ENCODE measurements at regions not wholly inside any gene's neighbourhood (a gene's known extent, or its start where the extent isn't known, plus 50 kb on each side); places are given as distances from the start of the nearest gene placed in this dataset.
A peak's percentile ranks its signal among the peaks of the same experiment; 100 is the strongest.

GRCh38 chr21:36605426-36605825 is 93.5 kb upstream of the SIM2 start:
- Histone ChIP-seq H3K27me3 (replicated peaks; ENCODE audit: insufficient read depth) (no peaks in the 10 kb centered on the region), H3K4me1 (replicated peaks) (no peaks in the 10 kb centered on the region), H3K4me3 (no peak overlapping the region), H3K36me3 (no peaks in the 10 kb centered on the region), H3K9me3 (no peaks in the 10 kb centered on the region), H3K27ac (no peak overlapping the region)
- intact Hi-C loops (cut with DNase I) = no loop called here
- no peak for TF ChIP-seq CTCF (IDR thresholded peaks at IDR 0.05)
- TF ChIP-seq POLR2A (IDR thresholded peaks at IDR 0.05) = no peak
- no peak for TF ChIP-seq POLR2AphosphoS5 (IDR thresholded peaks at IDR 0.05)
- 77% methylated on average over 8 of the region's 8 CpGs for WGBS
- DNase-seq (ENCODE audit: low spot score) = no peak

- Histone ChIP-seq H3K4me1 (replicated peaks) (peaks cover 6% of the 10 kb centered on the region), H3K4me3 (no peak overlapping the region), H3K9me3 (no peaks in the 10 kb centered on the region), H3K36me3 (no peaks in the 10 kb centered on the region), H3K27ac (no peak overlapping the region), H3K27me3 (replicated peaks; ENCODE audit: insufficient read depth) (no peaks in the 10 kb centered on the region)
- intact Hi-C loops (cut with DNase I) = no loop called here
- TF ChIP-seq POLR2AphosphoS5 (IDR thresholded peaks at IDR 0.05) (no peak), CTCF (IDR thresholded peaks at IDR 0.05) (no peak), POLR2A (IDR thresholded peaks at IDR 0.05) (no peak)
- WGBS = 75% methylated on average over 19 of the region's 19 CpGs
- no peak for DNase-seq (ENCODE audit: low spot score)
Measured at GRCh38 chr21:36606287-36606982, 92.5 kb upstream of the SIM2 start.

- Histone ChIP-seq H3K4me3 (no peak overlapping the region), H3K36me3 (no peaks in the 10 kb centered on the region), H3K27ac (peak overlapping the region in 1 of 2 donors; percentile 52), H3K27me3 (replicated peaks; ENCODE audit: insufficient read depth) (no peaks in the 10 kb centered on the region), H3K9me3 (no peaks in the 10 kb centered on the region), H3K4me1 (replicated peaks) (peaks cover 7% of the 10 kb centered on the region)
- no peak for DNase-seq (ENCODE audit: low spot score)
- WGBS = 89% methylated on average over 6 of the region's 6 CpGs
- intact Hi-C loops (cut with DNase I) = no loop called here
- TF ChIP-seq POLR2A (IDR thresholded peaks at IDR 0.05) (no peak), POLR2AphosphoS5 (IDR thresholded peaks at IDR 0.05) (no peak), CTCF (IDR thresholded peaks at IDR 0.05) (no peak)
Measured at GRCh38 chr21:36606983-36607325, 92.0 kb upstream of the SIM2 start.

- 42% methylated on average over 8 of the region's 8 CpGs for WGBS
- DNase-seq (ENCODE audit: low spot score) = no peak
- Histone ChIP-seq H3K4me3 (no peak overlapping the region), H3K27ac (peak overlapping the region in 1 of 2 donors; percentile 52), H3K27me3 (replicated peaks; ENCODE audit: insufficient read depth) (no peaks in the 10 kb centered on the region), H3K4me1 (replicated peaks) (peaks cover 7% of the 10 kb centered on the region), H3K9me3 (no peaks in the 10 kb centered on the region), H3K36me3 (no peaks in the 10 kb centered on the region)
- intact Hi-C loops (cut with DNase I) = no loop called here
- no peak for TF ChIP-seq POLR2AphosphoS5 (IDR thresholded peaks at IDR 0.05)
- TF ChIP-seq CTCF (IDR thresholded peaks at IDR 0.05) = no peak
- no peak for TF ChIP-seq POLR2A (IDR thresholded peaks at IDR 0.05)
Measured at GRCh38 chr21:36608041-36608896, 90.6 kb upstream of the SIM2 start.

- no peak for DNase-seq (ENCODE audit: low spot score)
- no peak for TF ChIP-seq POLR2AphosphoS5 (IDR thresholded peaks at IDR 0.05)
- TF ChIP-seq POLR2A (IDR thresholded peaks at IDR 0.05) = no peak
- no peak for TF ChIP-seq CTCF (IDR thresholded peaks at IDR 0.05)
- Histone ChIP-seq H3K9me3 (no peaks in the 10 kb centered on the region), H3K36me3 (no peaks in the 10 kb centered on the region), H3K4me1 (replicated peaks) (peaks cover 7% of the 10 kb centered on the region), H3K27ac (peak overlapping the region in 1 of 2 donors; percentile 52), H3K4me3 (no peak overlapping the region), H3K27me3 (replicated peaks; ENCODE audit: insufficient read depth) (no peaks in the 10 kb centered on the region)
- intact Hi-C loops (cut with DNase I) = no loop called here
- 81% methylated on average over 1 of the region's 1 CpG for WGBS
Measured at GRCh38 chr21:36608897-36609225, 90.1 kb upstream of the SIM2 start.

Measured in prostate gland (tissue), 2 donors.